ENCODE measurements at regions not wholly inside any gene's neighbourhood (a gene's known extent, or its start where the extent isn't known, plus 50 kb on each side); places are given as distances from the start of the nearest gene placed in this dataset.
"Not testable (repeated sequence)": the region's sequence is repeated elsewhere in the genome, so short reads cannot be mapped to it uniquely, and the experiment has no call there.

DNA sequence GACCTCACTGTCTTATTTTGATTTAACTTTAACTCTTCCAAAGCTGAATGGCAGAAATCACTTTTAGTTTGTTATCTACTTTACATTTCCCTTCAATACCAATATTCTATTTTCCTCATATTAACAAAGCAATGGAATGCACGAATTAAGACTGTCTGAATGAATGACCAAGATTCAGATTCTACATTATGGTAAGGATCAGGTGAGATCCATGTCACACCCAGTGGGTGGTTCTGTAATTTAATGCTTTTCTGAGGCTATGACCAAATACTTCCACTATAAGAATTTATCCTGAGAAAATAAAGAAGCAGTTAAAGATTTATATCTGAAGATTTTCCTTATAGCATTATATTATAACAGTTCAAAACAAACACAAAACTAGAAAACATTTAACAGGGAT, 90.2 kb upstream of the NUPR2 start:
- no peak for DNase-seq

DNA sequence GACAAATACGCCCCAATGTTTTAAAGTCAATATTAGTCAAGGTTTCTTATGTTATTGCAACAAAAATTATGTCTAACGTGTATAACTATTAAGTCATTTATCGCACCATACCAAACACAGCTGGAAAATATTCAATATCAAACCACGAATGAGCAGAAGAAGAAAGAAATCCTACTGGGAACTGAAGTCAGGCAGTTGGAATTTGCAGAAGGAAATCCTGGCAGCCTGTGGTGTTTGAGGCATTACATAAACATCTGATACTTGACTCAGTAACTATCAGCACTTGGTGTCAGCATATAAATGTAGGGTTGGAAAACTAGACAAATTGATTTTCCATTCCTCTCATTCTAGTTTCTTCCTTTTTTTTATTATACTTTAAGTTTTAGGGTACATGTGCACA, 83.4 kb upstream of the NUPR2 start:
- no peak for DNase-seq

DNA sequence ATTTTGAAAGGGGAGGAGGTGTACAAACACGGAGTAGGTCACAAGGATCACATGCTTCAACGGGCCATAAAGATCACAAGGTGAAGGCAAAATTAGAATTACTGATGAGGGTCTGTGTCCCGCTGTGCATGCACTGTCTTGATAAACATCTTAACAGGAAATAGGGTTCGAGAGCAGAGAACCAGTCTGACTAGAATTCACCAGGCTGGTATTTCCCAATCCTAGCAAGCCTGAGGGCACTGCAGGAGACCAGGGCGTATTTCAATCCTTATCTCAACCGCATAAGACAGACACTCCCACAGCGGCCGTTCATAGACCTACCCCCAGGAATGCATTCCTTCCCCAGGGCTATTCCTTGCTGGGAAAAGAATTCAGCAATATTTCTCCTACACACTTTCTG, 80.0 kb upstream of the NUPR2 start:
- not testable (repeated sequence) for DNase-seq

DNA sequence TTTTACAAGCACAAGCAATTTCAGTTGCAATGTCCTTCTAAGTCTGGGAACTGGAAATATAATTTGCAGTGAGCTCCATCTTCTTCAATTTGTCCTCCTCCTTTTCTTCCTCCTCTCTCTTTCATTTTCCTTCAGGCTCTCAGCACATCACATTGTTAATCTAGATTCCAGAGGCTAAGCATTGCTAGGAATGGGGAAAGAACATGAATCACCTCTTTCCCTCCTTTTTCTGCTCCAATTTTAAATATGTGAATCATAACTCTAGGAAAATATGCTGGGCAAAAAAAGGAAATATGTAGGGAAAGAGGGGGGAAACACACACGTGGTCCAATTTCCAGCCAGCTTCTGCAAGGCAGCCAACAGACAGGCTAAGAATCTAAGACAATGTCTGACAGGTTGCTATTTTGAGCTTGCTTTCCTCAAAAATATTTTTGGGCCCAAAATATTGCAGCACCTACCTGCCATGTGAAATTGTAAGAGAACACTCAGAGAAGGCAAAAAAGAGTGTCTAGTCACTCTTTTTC, 72.7 kb upstream of the NUPR2 start:
- DNase-seq, result no peak

DNA sequence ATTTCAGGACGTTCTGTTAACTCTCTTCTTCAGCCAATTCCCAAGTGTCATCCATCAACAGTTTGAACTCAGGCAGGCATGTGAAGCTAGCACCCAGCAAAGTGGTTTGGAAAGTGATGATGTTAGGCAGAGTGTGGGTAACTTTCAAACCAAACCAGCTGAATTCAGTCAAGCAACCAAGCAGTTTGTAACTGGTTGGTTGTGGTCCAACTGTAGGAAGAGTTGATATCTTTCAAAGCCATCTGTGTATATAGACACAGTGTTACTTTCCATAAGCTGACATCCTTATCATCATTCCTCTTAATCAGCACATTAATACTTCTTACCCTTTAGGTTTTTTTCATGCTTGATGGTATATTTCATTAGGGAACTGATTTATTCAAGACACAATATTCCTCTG, 72.2 kb upstream of the NUPR2 start:
- DNase-seq, result no peak

DNA sequence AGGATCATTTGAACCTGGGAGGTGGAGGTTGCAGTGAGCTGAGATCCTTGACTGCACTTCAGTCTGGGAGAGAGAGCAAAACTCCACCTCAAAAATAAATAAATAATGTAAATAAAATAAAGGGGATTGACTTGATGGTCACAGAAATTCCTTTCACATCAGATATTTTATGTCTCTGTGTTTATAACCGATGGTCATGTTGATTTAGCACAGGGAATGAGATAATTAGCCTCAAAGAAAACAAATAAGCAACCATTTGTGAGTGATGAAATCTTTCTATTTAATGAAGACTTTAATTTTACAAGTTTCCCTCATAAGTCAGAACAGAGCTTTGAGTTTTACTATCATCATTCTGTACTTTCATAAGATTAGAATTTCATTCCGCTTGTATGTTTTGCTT, 64.8 kb upstream of the NUPR2 start:
- DNase-seq, result no peak

DNA sequence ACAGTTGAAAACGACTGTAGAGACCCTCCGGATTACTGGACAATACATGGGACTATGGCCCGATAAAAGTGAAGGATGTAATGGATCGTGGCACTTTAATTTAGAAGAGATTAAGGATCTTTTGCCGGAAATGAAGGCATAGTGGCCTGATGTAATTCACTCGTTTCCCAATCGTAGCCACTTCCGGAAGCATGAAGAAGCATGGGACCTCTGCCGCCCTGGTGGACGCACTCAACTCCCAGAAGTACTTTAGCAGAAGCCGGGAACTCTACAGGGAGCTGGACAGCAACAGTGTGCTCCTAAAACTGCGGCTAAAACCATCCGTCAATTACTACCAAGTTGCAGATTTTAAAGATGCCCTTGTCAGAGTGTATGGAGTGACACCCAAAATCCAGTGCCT, 59.6 kb upstream of the NUPR2 start:
- DNase-seq, result no peak

DNA sequence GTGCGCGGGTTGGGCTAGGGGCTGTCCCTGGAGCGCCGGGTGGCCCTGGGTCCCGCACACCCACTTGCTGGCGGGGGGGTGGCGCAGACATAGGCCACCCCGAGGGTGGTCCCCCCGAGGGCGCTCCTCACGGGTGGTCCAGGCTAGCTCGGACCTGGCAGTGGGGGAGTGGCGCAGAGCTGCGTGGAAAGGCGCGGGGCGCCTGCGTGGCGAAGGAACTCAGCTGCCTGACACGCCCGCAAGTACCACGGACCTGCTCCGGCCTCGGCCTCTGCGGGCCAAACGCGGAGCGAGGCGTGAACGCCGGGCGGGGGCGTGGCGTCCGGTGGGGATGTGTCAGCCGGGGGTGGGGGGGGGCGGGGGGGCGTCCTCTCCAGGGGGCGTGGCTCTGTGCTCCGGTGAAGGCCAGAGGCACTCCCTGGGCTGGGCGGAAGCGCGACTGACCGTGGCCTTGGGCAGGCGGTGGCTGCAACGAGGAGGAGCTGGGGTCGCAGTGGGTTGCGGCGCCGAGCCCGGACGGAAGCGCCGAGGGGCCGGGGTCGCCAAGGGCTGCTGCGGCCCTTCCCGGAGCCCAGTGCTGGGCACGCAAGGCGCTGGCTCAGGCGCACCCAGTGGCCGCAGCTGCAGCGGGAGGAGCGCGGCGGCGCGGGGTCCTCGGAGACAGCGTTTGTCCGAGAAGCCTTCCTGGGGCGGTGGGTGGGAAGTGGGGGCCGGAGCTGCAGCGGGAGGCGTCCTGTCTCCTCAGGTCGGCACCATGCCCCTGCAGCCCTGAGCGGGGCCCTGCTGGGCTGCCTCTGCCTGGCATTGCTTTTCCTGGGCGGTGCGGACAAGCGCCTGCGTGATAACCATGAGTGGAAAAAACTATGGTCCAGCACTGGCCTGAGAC, 58.9 kb upstream of the NUPR2 start:
- DNase-seq, result no peak

DNA sequence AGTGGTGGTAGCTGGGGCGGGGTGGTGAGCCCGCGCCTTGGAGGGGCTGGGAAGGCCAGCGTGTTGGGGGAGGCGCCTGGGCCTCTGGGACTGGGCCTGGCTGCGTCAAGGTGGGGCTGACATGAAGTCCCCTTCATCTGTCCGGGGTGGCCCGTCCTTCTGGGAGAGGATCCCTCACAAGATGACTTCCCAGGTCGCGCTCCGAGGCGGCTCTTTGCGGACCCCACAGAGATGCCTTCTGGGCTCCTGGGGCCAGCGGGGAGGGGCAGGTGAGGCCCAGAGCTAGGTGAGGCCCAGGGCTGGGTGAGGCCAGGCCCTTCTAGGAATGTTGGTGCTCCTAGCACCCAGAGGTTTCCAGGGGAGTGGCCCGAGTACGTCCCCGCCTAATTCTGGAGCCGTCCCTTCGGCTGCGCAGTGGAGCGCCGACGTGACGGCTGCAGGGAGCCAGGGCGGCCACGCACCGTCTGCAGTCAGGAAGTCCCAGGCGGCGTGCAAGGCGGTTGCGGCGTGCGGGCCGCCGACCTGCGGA, 58.2 kb upstream of the NUPR2 start:
- no peak for DNase-seq

Data from NCI-H2029 (cell line).